SK-N-MC (cell line): ENCODE measurements at regions not wholly inside any gene's neighbourhood (a gene's known extent, or its start where the extent isn't known, plus 50 kb on each side); places are given as distances from the start of the nearest gene placed in this dataset.

ENCODE experiments used
- DNase-seq: peaks from one replicate; pipeline ENCODE4 v3.0.0-alpha.2; 2011; ENCODE audit warnings: low read depth, low spot score
- H3K27ac ChIP-seq: fragments of 200-600 bp; sonication (generic); 2 replicates; pipeline ENCODE4 v1.5.1; 2016; ENCODE audit warnings: mixed run types
- H3K36me3 ChIP-seq: fragments of 200-600 bp; sonication (generic); 2 replicates; pipeline ENCODE4 v1.6.1; 2017; ENCODE audit warnings: antibody characterized with exemption, low read length, mixed read lengths; ENCODE audit not compliant: insufficient read depth
- H3K4me3 ChIP-seq: fragments of 200-600 bp; sonication (generic); 2 replicates; pipeline ENCODE4 v1.5.1; 2016
- H3K9ac ChIP-seq: fragments of 200-600 bp; sonication (generic); 2 replicates; pipeline ENCODE4 v1.8.0; 2017; ENCODE audit warnings: mixed run types, mixed read lengths; ENCODE audit not compliant: insufficient read length
- H3K9me3 ChIP-seq: fragments of 200-600 bp; sonication (generic); 2 replicates; pipeline ENCODE4 v1.6.1; 2017; ENCODE audit warnings: low read depth, mild to moderate bottlenecking, antibody characterized with exemption, low read length, moderate library complexity, mixed read lengths
- EZH2 ChIP-seq: fragments of 200-600 bp; sonication (generic); IDR thresholded peaks from one replicate; pipeline ENCODE4 v1.6.1; 2017; ENCODE audit warnings: antibody characterized with exemption
- FOXP2 ChIP-seq: optimal IDR thresholded peaks from 2 replicates; pipeline ENCODE3; 2011; ENCODE audit warnings: mild to moderate bottlenecking, moderate library complexity; ENCODE audit not compliant: insufficient read depth; ENCODE audit errors: extremely low read length, control extremely low read depth
- POLR2AphosphoS5 ChIP-seq: IDR thresholded peaks from 2 replicates; pipeline ENCODE4 v1.6.1; 2012; ENCODE audit warnings: mild to moderate bottlenecking, low read depth, low read length, borderline replicate concordance

GRCh38 chr4:96946552-96946951 lies 1106.7 kb downstream of the PDHA2 start:
- Histone ChIP-seq H3K36me3 (no peaks in the 10 kb centered on the region), H3K27ac (no peak overlapping the region), H3K4me3 (no peak overlapping the region), H3K9me3 (no peaks in the 10 kb centered on the region), H3K9ac (no peak overlapping the region)
- TF ChIP-seq EZH2 (no peak), POLR2AphosphoS5 (no peak), FOXP2 (no peak)
- no peak for DNase-seq

- no peak for TF ChIP-seq FOXP2
- no peak for TF ChIP-seq EZH2
- no peak for TF ChIP-seq POLR2AphosphoS5
- no peaks in the 10 kb centered on the region for H3K36me3 ChIP-seq
- H3K4me3 ChIP-seq: no peak overlapping the region
- H3K9me3 ChIP-seq: no peaks in the 10 kb centered on the region
- H3K27ac ChIP-seq: no peak overlapping the region
- DNase-seq: no peak
- no peak overlapping the region for H3K9ac ChIP-seq
Observed at GRCh38 chr4:96952610-96953009, 1112.7 kb downstream of the PDHA2 start.

- Histone ChIP-seq H3K9ac (no peak overlapping the region), H3K4me3 (no peak overlapping the region), H3K36me3 (no peaks in the 10 kb centered on the region), H3K27ac (no peak overlapping the region), H3K9me3 (no peaks in the 10 kb centered on the region)
- TF ChIP-seq EZH2 (no peak), FOXP2 (no peak), POLR2AphosphoS5 (no peak)
- no peak for DNase-seq
Observed at GRCh38 chr4:96955226-96955625, 1115.3 kb downstream of the PDHA2 start.

- H3K36me3 ChIP-seq: no peaks in the 10 kb centered on the region
- no peak overlapping the region for H3K9ac ChIP-seq
- H3K27ac ChIP-seq: no peak overlapping the region
- no peak for DNase-seq
- H3K9me3 ChIP-seq: no peaks in the 10 kb centered on the region
- no peak overlapping the region for H3K4me3 ChIP-seq
- no peak for TF ChIP-seq FOXP2
- no peak for TF ChIP-seq EZH2
- TF ChIP-seq POLR2AphosphoS5: no peak
Observed at GRCh38 chr4:96955691-96956090, 1115.8 kb downstream of the PDHA2 start.

- no peak overlapping the region for H3K4me3 ChIP-seq
- no peaks in the 10 kb centered on the region; the same call in 1 of the 2 replicates for H3K9me3 ChIP-seq
- no peaks in the 10 kb centered on the region for H3K36me3 ChIP-seq
- no peak overlapping the region for H3K9ac ChIP-seq
- no peak overlapping the region for H3K27ac ChIP-seq
- no peak for DNase-seq
- TF ChIP-seq EZH2 (no peak), POLR2AphosphoS5 (no peak), FOXP2 (no peak)
Observed at GRCh38 chr4:96969455-96969854, 1129.6 kb downstream of the PDHA2 start.

GRCh38 chr4:96972920-96973319 lies 1133.0 kb downstream of the PDHA2 start:
- no peak overlapping the region for H3K27ac ChIP-seq
- H3K4me3 ChIP-seq: no peak overlapping the region
- H3K9ac ChIP-seq: no peak overlapping the region
- H3K36me3 ChIP-seq: no peaks in the 10 kb centered on the region
- TF ChIP-seq POLR2AphosphoS5 (no peak), FOXP2 (no peak), EZH2 (no peak)
- H3K9me3 ChIP-seq: no peaks in the 10 kb centered on the region
- DNase-seq: no peak

GRCh38 chr4:96974295-96974694 lies 1134.4 kb downstream of the PDHA2 start:
- no peak for TF ChIP-seq POLR2AphosphoS5
- TF ChIP-seq FOXP2: no peak
- no peak for TF ChIP-seq EZH2

GRCh38 chr4:96983830-96984229 lies 1143.9 kb downstream of the PDHA2 start:
- Histone ChIP-seq H3K9ac (no peak overlapping the region), H3K36me3 (no peaks in the 10 kb centered on the region), H3K9me3 (no peaks in the 10 kb centered on the region; the same call in 1 of the 2 replicates), H3K4me3 (no peak overlapping the region), H3K27ac (no peak overlapping the region)
- TF ChIP-seq FOXP2 (no peak), POLR2AphosphoS5 (no peak), EZH2 (no peak)
- DNase-seq: no peak

More at GRCh38 chr4:96974295-96974694, 1134.4 kb downstream of the PDHA2 start:
- Histone ChIP-seq H3K36me3 (no peaks in the 10 kb centered on the region), H3K27ac (no peak overlapping the region), H3K9me3 (no peaks in the 10 kb centered on the region), H3K4me3 (no peak overlapping the region), H3K9ac (no peak overlapping the region)
- DNase-seq: no peak

GRCh38 chr4:96986816-96987215 lies 1146.9 kb downstream of the PDHA2 start:
- no peaks in the 10 kb centered on the region for H3K36me3 ChIP-seq

More at GRCh38 chr4:96986816-96987215, 1146.9 kb downstream of the PDHA2 start:
- Histone ChIP-seq H3K27ac (no peak overlapping the region), H3K9ac (no peak overlapping the region), H3K9me3 (no peaks in the 10 kb centered on the region), H3K4me3 (no peak overlapping the region)
- DNase-seq: no peak
- TF ChIP-seq EZH2 (no peak), FOXP2 (no peak), POLR2AphosphoS5 (no peak)
